Neural cell (in vitro differentiated cells): ENCODE measurements at regions not wholly inside any gene's neighbourhood (a gene's known extent, or its start where the extent isn't known, plus 50 kb on each side); places are given as distances from the start of the nearest gene placed in this dataset.

ENCODE experiments used
- H2AFZ ChIP-seq: fragments of 200-600, 300-800 bp; sonication (generic), shearing (Covaris generic); 2 replicates; pipeline ENCODE4 v1.6.0; 2014; ENCODE audit warnings: low read depth, mild to moderate bottlenecking, antibody characterized with exemption, low read length, moderate library complexity
- H3F3A ChIP-seq: fragments of 200-600 bp; shearing (Covaris generic); 2 replicates; pipeline ENCODE4 v1.6.1; 2016; ENCODE audit warnings: mild to moderate bottlenecking, moderate library complexity, mixed read lengths, antibody characterized with exemption, low read length; ENCODE audit not compliant: insufficient read depth, poor library complexity, severe bottlenecking
- H3K27ac ChIP-seq: fragments of 200-600, 300-800 bp; sonication (generic), shearing (Covaris generic); 2 replicates; pipeline ENCODE4 v1.5.1; 2014; ENCODE audit warnings: mild to moderate bottlenecking, low read length, moderate library complexity
- H3K27me3 ChIP-seq: fragments of 300-800, 200-600 bp; sonication (generic), shearing (Covaris generic); 2 replicates; pipeline ENCODE4 v1.6.0; 2014; ENCODE audit warnings: mild to moderate bottlenecking, low read depth, low read length, moderate library complexity; ENCODE audit not compliant: insufficient read depth
- H3K36me3 ChIP-seq: fragments of 300-800, 200-600 bp; sonication (generic), shearing (Covaris generic); 2 replicates; pipeline ENCODE4 v1.5.1; 2014; ENCODE audit warnings: mild to moderate bottlenecking, antibody characterized with exemption, low read length, moderate library complexity; ENCODE audit not compliant: insufficient read depth
- H3K4me2 ChIP-seq: fragments of 300-800, 200-600 bp; sonication (generic), shearing (Covaris generic); 2 replicates; pipeline ENCODE4 v1.6.0; 2014; ENCODE audit warnings: mild to moderate bottlenecking, low read length
- H3K4me3 ChIP-seq: fragments of 300-800, 200-600 bp; sonication (generic), shearing (Covaris generic); 2 replicates; pipeline ENCODE4 v1.5.1; 2014; ENCODE audit warnings: mild to moderate bottlenecking, low read length, moderate library complexity
- H3K79me2 ChIP-seq: fragments of 200-600 bp; shearing (Covaris generic); replicated peaks from 2 replicates; pipeline ENCODE4 v1.6.0; 2014; ENCODE audit warnings: mild to moderate bottlenecking, low read length, moderate library complexity; ENCODE audit not compliant: insufficient read depth
- H3K9ac ChIP-seq: fragments of 300-800, 200-600 bp; sonication (generic), shearing (Covaris generic); 2 replicates; pipeline ENCODE4 v1.6.1; 2016; ENCODE audit warnings: mild to moderate bottlenecking, low read length, mixed read lengths
- H3K9me2 ChIP-seq: fragments of 200-600 bp; shearing (Covaris generic); 2 replicates; pipeline ENCODE4 v1.6.1; 2016; ENCODE audit warnings: mild to moderate bottlenecking, low read length, mixed read lengths; ENCODE audit not compliant: insufficient read depth
- H3K9me3 ChIP-seq: fragments of 200-600, 300-800 bp; sonication (generic), shearing (Covaris generic); 2 replicates; pipeline ENCODE4 v1.6.1; 2016; ENCODE audit warnings: mild to moderate bottlenecking, mixed run types, low read length, moderate library complexity, mixed read lengths
- H4K20me1 ChIP-seq: fragments of 200-600 bp; shearing (Covaris generic); 2 replicates; pipeline ENCODE4 v1.6.1; 2016; ENCODE audit warnings: mild to moderate bottlenecking, mixed run types; ENCODE audit not compliant: insufficient read depth
- EP300 ChIP-seq: fragments of 450-650 bp; conservative IDR thresholded peaks from 2 replicates; pipeline ENCODE4 v1.6.1; 2014; ENCODE audit warnings: antibody characterized with exemption, mild to moderate bottlenecking, moderate library complexity; ENCODE audit not compliant: poor library complexity, severe bottlenecking
- EZH2 ChIP-seq: fragments of 200-600, 300-800 bp; shearing (Covaris generic), sonication (generic); IDR thresholded peaks from 2 replicates; pipeline ENCODE4 v1.6.1; 2014; ENCODE audit warnings: antibody characterized with exemption, low read length, borderline replicate concordance, mild to moderate bottlenecking; ENCODE audit not compliant: insufficient read depth, poor library complexity, severe bottlenecking
- MXI1 ChIP-seq: fragments of 450-650 bp; conservative IDR thresholded peaks from 2 replicates; pipeline ENCODE4 v1.6.1; 2014; ENCODE audit warnings: antibody characterized with exemption, mild to moderate bottlenecking; ENCODE audit not compliant: poor library complexity, severe bottlenecking
- POLR2AphosphoS5 ChIP-seq: IDR thresholded peaks from 2 replicates; pipeline ENCODE4 v1.6.1; 2012
- RAD21 ChIP-seq: fragments of 450-650 bp; conservative IDR thresholded peaks from 2 replicates; pipeline ENCODE4 v1.6.1; 2014; ENCODE audit warnings: antibody characterized with exemption, mild to moderate bottlenecking, moderate library complexity
- SMC3 ChIP-seq: fragments of 450-650 bp; conservative IDR thresholded peaks from 2 replicates; pipeline ENCODE4 v1.6.1; 2014; ENCODE audit warnings: antibody characterized with exemption, mild to moderate bottlenecking, moderate library complexity; ENCODE audit not compliant: poor library complexity
- TAF1 ChIP-seq: IDR thresholded peaks from 2 replicates; pipeline ENCODE4 v1.6.1; 2012; ENCODE audit warnings: low read depth
- TF ChIP-seq, protein P1 (sequence below): fragments of 450-650 bp; IDR thresholded peaks from 2 replicates; pipeline ENCODE4 v1.5.1; 2014; ENCODE audit warnings: antibody characterized with exemption, mild to moderate bottlenecking, moderate library complexity; ENCODE audit not compliant: poor library complexity, severe bottlenecking
- TF ChIP-seq, protein P2 (sequence below): IDR thresholded peaks from 2 replicates; pipeline ENCODE4 v1.6.1; 2012; ENCODE audit warnings: borderline replicate concordance

DNA sequence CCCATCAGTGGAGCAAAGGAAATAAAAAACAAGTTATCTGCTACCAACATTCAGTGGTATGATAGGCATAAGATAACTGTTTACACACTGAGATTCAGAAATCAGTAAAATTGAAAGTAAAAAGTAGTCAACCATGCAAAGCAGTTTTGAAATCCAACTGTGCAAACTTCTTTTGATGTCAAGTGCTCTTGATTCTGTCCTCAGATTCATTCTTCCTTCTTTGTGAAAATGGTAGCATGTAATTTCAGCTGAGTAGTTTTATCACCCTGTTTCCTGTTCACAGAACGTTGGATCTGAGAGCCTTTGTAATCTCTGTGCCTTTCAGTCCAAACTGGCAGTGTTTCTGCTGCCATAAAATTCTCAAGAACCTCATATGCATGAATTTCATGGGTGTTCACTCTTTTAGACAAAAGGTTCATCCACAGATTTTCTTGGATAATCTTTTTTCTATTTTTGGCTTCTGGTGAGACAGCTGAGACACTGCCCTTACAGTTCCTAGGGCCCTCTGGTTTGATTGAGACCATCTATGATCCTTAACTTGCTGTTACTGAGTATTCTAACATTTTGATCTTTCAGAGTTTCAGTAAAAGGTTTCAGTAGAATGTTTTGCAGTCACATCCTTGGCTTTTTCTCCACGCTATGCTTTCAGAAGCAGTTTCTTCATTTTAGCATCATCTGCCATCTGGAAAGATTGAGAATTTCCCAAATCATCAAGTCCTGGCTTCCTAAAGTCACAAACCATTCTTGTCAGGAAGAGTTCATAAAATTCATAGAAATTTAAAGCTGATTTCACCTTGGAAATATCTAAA, 272.3 kb upstream of the EPHA4 start:
- Histone ChIP-seq H3K9me2 (no peaks in the 10 kb centered on the region), H3K4me2 (no peak overlapping the region), H3F3A (no peaks in the 10 kb centered on the region), H3K79me2 (no peaks in the 10 kb centered on the region), H3K27me3 (no peaks in the 10 kb centered on the region), H3K27ac (no peak overlapping the region), H3K4me3 (no peak overlapping the region), H3K9me3 (no peaks in the 10 kb centered on the region), H2AFZ (no peak overlapping the region), H3K36me3 (no peaks in the 10 kb centered on the region), H3K9ac (no peak overlapping the region), H4K20me1 (no peaks in the 10 kb centered on the region)
- no peak for TF ChIP-seq RAD21
- no peak for TF ChIP-seq EP300
- TF ChIP-seq, protein P1, sequence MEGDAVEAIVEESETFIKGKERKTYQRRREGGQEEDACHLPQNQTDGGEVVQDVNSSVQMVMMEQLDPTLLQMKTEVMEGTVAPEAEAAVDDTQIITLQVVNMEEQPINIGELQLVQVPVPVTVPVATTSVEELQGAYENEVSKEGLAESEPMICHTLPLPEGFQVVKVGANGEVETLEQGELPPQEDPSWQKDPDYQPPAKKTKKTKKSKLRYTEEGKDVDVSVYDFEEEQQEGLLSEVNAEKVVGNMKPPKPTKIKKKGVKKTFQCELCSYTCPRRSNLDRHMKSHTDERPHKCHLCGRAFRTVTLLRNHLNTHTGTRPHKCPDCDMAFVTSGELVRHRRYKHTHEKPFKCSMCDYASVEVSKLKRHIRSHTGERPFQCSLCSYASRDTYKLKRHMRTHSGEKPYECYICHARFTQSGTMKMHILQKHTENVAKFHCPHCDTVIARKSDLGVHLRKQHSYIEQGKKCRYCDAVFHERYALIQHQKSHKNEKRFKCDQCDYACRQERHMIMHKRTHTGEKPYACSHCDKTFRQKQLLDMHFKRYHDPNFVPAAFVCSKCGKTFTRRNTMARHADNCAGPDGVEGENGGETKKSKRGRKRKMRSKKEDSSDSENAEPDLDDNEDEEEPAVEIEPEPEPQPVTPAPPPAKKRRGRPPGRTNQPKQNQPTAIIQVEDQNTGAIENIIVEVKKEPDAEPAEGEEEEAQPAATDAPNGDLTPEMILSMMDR, result no peak
- TF ChIP-seq TAF1, result no peak
- TF ChIP-seq MXI1, result no peak
- TF ChIP-seq EZH2, result no peak
- TF ChIP-seq POLR2AphosphoS5, result no peak
- TF ChIP-seq SMC3, result no peak
- TF ChIP-seq, protein P2, sequence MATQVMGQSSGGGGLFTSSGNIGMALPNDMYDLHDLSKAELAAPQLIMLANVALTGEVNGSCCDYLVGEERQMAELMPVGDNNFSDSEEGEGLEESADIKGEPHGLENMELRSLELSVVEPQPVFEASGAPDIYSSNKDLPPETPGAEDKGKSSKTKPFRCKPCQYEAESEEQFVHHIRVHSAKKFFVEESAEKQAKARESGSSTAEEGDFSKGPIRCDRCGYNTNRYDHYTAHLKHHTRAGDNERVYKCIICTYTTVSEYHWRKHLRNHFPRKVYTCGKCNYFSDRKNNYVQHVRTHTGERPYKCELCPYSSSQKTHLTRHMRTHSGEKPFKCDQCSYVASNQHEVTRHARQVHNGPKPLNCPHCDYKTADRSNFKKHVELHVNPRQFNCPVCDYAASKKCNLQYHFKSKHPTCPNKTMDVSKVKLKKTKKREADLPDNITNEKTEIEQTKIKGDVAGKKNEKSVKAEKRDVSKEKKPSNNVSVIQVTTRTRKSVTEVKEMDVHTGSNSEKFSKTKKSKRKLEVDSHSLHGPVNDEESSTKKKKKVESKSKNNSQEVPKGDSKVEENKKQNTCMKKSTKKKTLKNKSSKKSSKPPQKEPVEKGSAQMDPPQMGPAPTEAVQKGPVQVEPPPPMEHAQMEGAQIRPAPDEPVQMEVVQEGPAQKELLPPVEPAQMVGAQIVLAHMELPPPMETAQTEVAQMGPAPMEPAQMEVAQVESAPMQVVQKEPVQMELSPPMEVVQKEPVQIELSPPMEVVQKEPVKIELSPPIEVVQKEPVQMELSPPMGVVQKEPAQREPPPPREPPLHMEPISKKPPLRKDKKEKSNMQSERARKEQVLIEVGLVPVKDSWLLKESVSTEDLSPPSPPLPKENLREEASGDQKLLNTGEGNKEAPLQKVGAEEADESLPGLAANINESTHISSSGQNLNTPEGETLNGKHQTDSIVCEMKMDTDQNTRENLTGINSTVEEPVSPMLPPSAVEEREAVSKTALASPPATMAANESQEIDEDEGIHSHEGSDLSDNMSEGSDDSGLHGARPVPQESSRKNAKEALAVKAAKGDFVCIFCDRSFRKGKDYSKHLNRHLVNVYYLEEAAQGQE, result no peak

DNA sequence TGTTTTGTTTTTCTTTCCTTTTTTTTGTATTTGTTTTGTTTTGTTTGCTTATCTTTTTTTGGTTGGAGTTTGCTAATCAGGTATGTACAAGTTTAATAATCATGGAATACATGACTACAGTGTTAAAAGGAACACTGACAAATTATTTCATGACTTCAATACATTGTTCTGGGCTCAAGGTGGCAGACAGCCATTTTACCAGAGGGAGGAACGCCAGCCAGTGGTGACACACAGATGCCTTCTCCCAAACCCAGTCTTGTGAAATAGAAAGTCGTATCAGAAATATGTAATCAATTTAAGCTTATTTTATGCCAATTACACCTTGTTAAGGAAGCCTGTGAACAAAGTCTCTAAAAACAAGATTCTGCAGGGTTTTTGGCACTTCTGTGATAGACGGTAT, 264.0 kb upstream of the EPHA4 start:
- Histone ChIP-seq H3K79me2 (no peaks in the 10 kb centered on the region), H3K9me3 (no peaks in the 10 kb centered on the region), H3K4me3 (no peak overlapping the region), H3K9me2 (no peaks in the 10 kb centered on the region), H3K9ac (no peak overlapping the region), H3K36me3 (no peaks in the 10 kb centered on the region), H3K27ac (no peak overlapping the region), H3F3A (no peaks in the 10 kb centered on the region), H3K27me3 (no peaks in the 10 kb centered on the region), H4K20me1 (no peaks in the 10 kb centered on the region), H2AFZ (no peak overlapping the region), H3K4me2 (no peak overlapping the region)
- no peak for TF ChIP-seq SMC3
- no peak for TF ChIP-seq RAD21
- no peak for TF ChIP-seq MXI1
- TF ChIP-seq, protein P2, result no peak
- TF ChIP-seq, protein P1, result no peak
- TF ChIP-seq POLR2AphosphoS5, result no peak
